ENCODE measurements at regions not wholly inside any gene's neighbourhood (a gene's known extent, or its start where the extent isn't known, plus 50 kb on each side); places are given as distances from the start of the nearest gene placed in this dataset.

- DNase-seq: no peak
- Histone ChIP-seq H3K9me3 (ENCODE audit: control extremely low read depth in 1 of 5, control insufficient read depth in 4 of 5, insufficient read depth in 2 of 5, low read depth in 1 of 5, low read length in 4 of 5) (peaks cover 0 to 7% (median 0%) of the 10 kb centered on the region in 5 experiments), H3K27ac (ENCODE audit: insufficient read depth in 1 of 2, low read depth in 1 of 2, low read length in 2 of 2, poor library complexity in 1 of 2, severe bottlenecking in 2 of 2) (no peak overlapping the region), H3K27me3 (replicated peaks in 2 of 5; ENCODE audit: control insufficient read depth in 4 of 5, insufficient read depth in 5 of 5, low read length in 4 of 5) (peaks cover 0 to 2% (median 0%) of the 10 kb centered on the region in 5 experiments), H3K4me3 (ENCODE audit: control insufficient read depth in 1 of 7, extremely low read depth in 1 of 7, insufficient read depth in 4 of 7, low read depth in 2 of 7, low read length in 6 of 7) (no peak overlapping the region), H3K4me1 (ENCODE audit: control extremely low read depth in 1 of 4, control insufficient read depth in 4 of 4, insufficient read depth in 4 of 4, low read length in 3 of 4) (no peaks in the 10 kb centered on the region), H3K36me3 (ENCODE audit: control insufficient read depth in 4 of 4, insufficient read depth in 4 of 4, low read length in 3 of 4) (no peaks in the 10 kb centered on the region)
- CTCF ChIA-PET: interaction anchor here (1.1 kb wide), 1 partner anchor 328 kb away, joined by 3 read pairs; no protein-coding TSS in a partner anchor
- POLR2A ChIA-PET: interaction anchor here (0.6 kb wide), 1 partner anchor 13 kb away, joined by 3 read pairs; no protein-coding TSS in a partner anchor
- no CpG with 5 or more reads among the region's 1 CpG for WGBS (ENCODE audit: insufficient coverage)
Measured at GRCh38 chr18:37649930-37650329, 84.3 kb upstream of the CELF4 start.

- H3K4me1 ChIP-seq (ENCODE audit: control extremely low read depth in 1 of 4, control insufficient read depth in 4 of 4, insufficient read depth in 4 of 4, low read length in 3 of 4): no peaks in the 10 kb centered on the region
- H3K9me3 ChIP-seq (ENCODE audit: control extremely low read depth in 1 of 5, control insufficient read depth in 4 of 5, insufficient read depth in 2 of 5, low read depth in 1 of 5, low read length in 4 of 5): peaks cover 0 to 11% (median 0%) of the 10 kb centered on the region in 5 experiments
- peaks cover 0 to 2% (median 0%) of the 10 kb centered on the region in 5 experiments for H3K27me3 ChIP-seq (replicated peaks in 2 of 5; ENCODE audit: control insufficient read depth in 4 of 5, insufficient read depth in 5 of 5, low read length in 4 of 5)
- no peaks in the 10 kb centered on the region for H3K36me3 ChIP-seq (ENCODE audit: control insufficient read depth in 4 of 4, insufficient read depth in 4 of 4, low read length in 3 of 4)
- no peak overlapping the region for H3K27ac ChIP-seq (ENCODE audit: insufficient read depth in 1 of 2, low read depth in 1 of 2, low read length in 2 of 2, poor library complexity in 1 of 2, severe bottlenecking in 2 of 2)
- no peak overlapping the region for H3K4me3 ChIP-seq (ENCODE audit: control insufficient read depth in 1 of 7, extremely low read depth in 1 of 7, insufficient read depth in 4 of 7, low read depth in 2 of 7, low read length in 6 of 7)
- POLR2A ChIA-PET: interaction anchor here (0.6 kb wide), 1 partner anchor 13 kb away, joined by 3 read pairs; no protein-coding TSS in a partner anchor
- CTCF ChIA-PET: interaction anchor here (1.1 kb wide), 1 partner anchor 327 kb away, joined by 3 read pairs; no protein-coding TSS in a partner anchor
- no peak for DNase-seq
Measured at GRCh38 chr18:37649416-37649815, 83.8 kb upstream of the CELF4 start.

GRCh38 chr18:37641573-37641972, 76.0 kb upstream of the CELF4 start:
- CTCF ChIA-PET: no interaction called here
- no peak for DNase-seq
- H3K4me3 ChIP-seq (ENCODE audit: control insufficient read depth in 1 of 7, extremely low read depth in 1 of 7, insufficient read depth in 4 of 7, low read depth in 2 of 7, low read length in 6 of 7): no peak overlapping the region
- H3K27me3 ChIP-seq (replicated peaks in 2 of 5; ENCODE audit: control insufficient read depth in 4 of 5, insufficient read depth in 5 of 5, low read length in 4 of 5): no peaks in the 10 kb centered on the region
- no peaks in the 10 kb centered on the region for H3K36me3 ChIP-seq (ENCODE audit: control insufficient read depth in 4 of 4, insufficient read depth in 4 of 4, low read length in 3 of 4)
- 100% methylated on average over 1 of the region's 2 CpGs for WGBS (ENCODE audit: insufficient coverage)
- H3K9me3 ChIP-seq (ENCODE audit: control extremely low read depth in 1 of 5, control insufficient read depth in 4 of 5, insufficient read depth in 2 of 5, low read depth in 1 of 5, low read length in 4 of 5): peaks cover 0 to 13% (median 0%) of the 10 kb centered on the region in 5 experiments
- no peak overlapping the region for H3K27ac ChIP-seq (ENCODE audit: insufficient read depth in 1 of 2, low read depth in 1 of 2, low read length in 2 of 2, poor library complexity in 1 of 2, severe bottlenecking in 2 of 2)
- POLR2A ChIA-PET: no interaction called here
- no peaks in the 10 kb centered on the region for H3K4me1 ChIP-seq (ENCODE audit: control extremely low read depth in 1 of 4, control insufficient read depth in 4 of 4, insufficient read depth in 4 of 4, low read length in 3 of 4)

- Histone ChIP-seq H3K4me3 (ENCODE audit: control insufficient read depth in 1 of 7, extremely low read depth in 1 of 7, insufficient read depth in 4 of 7, low read depth in 2 of 7, low read length in 6 of 7) (no peak overlapping the region), H3K27ac (ENCODE audit: insufficient read depth in 1 of 2, low read depth in 1 of 2, low read length in 2 of 2, poor library complexity in 1 of 2, severe bottlenecking in 2 of 2) (no peak overlapping the region), H3K36me3 (ENCODE audit: control insufficient read depth in 4 of 4, insufficient read depth in 4 of 4, low read length in 3 of 4) (no peaks in the 10 kb centered on the region), H3K9me3 (ENCODE audit: control extremely low read depth in 1 of 5, control insufficient read depth in 4 of 5, insufficient read depth in 2 of 5, low read depth in 1 of 5, low read length in 4 of 5) (peaks cover 0 to 11% (median 0%) of the 10 kb centered on the region in 5 experiments), H3K4me1 (ENCODE audit: control extremely low read depth in 1 of 4, control insufficient read depth in 4 of 4, insufficient read depth in 4 of 4, low read length in 3 of 4) (no peaks in the 10 kb centered on the region), H3K27me3 (replicated peaks in 2 of 5; ENCODE audit: control insufficient read depth in 4 of 5, insufficient read depth in 5 of 5, low read length in 4 of 5) (no peaks in the 10 kb centered on the region)
- DNase-seq: no peak
- ChIA-PET CTCF (no interaction called here), POLR2A (no interaction called here)
Measured at GRCh38 chr18:37640504-37640903, 74.9 kb upstream of the CELF4 start.

DNA sequence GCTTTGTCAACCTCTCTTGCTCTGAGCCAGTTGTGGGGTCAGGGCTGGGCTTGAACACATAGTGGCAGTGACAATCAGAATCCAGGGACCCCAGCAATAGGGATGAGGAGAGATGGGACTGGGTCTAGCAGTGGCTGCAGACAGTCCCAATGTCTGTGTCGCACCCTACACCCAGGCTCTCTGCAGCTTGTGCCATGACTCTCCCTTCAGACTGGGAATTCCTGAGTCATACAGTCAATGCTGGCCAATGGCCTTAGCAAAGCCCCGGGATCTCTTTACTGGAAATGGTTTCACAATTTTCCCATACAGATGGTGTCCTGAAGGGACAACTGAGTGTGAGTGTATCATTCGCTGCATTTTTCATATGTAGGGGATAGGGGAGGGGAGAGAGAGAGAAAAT, 74.2 kb upstream of the CELF4 start:
- no peak overlapping the region for H3K27ac ChIP-seq (ENCODE audit: insufficient read depth in 1 of 2, low read depth in 1 of 2, low read length in 2 of 2, poor library complexity in 1 of 2, severe bottlenecking in 2 of 2)
- H3K4me3 ChIP-seq (ENCODE audit: control insufficient read depth in 1 of 7, extremely low read depth in 1 of 7, insufficient read depth in 4 of 7, low read depth in 2 of 7, low read length in 6 of 7): no peak overlapping the region
- 100% methylated on average over 2 of the region's 3 CpGs for WGBS (ENCODE audit: insufficient coverage)
- peaks cover 0 to 11% (median 0%) of the 10 kb centered on the region in 5 experiments for H3K9me3 ChIP-seq (ENCODE audit: control extremely low read depth in 1 of 5, control insufficient read depth in 4 of 5, insufficient read depth in 2 of 5, low read depth in 1 of 5, low read length in 4 of 5)
- ChIA-PET CTCF (no interaction called here), POLR2A (no interaction called here)
- no peaks in the 10 kb centered on the region for H3K36me3 ChIP-seq (ENCODE audit: control insufficient read depth in 4 of 4, insufficient read depth in 4 of 4, low read length in 3 of 4)
- no peaks in the 10 kb centered on the region for H3K27me3 ChIP-seq (replicated peaks in 2 of 5; ENCODE audit: control insufficient read depth in 4 of 5, insufficient read depth in 5 of 5, low read length in 4 of 5)
- no peaks in the 10 kb centered on the region for H3K4me1 ChIP-seq (ENCODE audit: control extremely low read depth in 1 of 4, control insufficient read depth in 4 of 4, insufficient read depth in 4 of 4, low read length in 3 of 4)
- DNase-seq: no peak

DNA sequence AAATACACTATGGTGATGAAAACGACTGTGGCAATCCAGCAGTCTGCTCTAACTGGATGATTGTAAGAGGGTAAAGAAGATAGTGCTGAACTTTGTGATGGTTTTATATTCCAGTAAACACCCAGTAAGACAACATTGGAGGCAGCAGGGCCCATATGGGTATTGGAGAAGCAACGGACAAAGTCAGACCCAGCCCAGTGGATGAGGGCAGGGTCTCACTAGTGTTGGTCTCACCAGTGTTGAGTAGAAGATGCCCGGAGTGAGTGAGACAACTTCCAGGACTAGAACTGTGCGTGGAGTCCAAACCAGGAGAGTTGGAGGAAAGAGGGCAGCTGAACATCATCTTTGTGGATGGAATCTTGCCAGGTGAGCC, 71.9 kb upstream of the CELF4 start:
- H3K27ac ChIP-seq (ENCODE audit: insufficient read depth in 1 of 2, low read depth in 1 of 2, low read length in 2 of 2, poor library complexity in 1 of 2, severe bottlenecking in 2 of 2): no peak overlapping the region
- no peaks in the 10 kb centered on the region for H3K36me3 ChIP-seq (ENCODE audit: control insufficient read depth in 4 of 4, insufficient read depth in 4 of 4, low read length in 3 of 4)
- H3K27me3 ChIP-seq (replicated peaks in 2 of 5; ENCODE audit: control insufficient read depth in 4 of 5, insufficient read depth in 5 of 5, low read length in 4 of 5): no peaks in the 10 kb centered on the region
- no peaks in the 10 kb centered on the region for H3K4me1 ChIP-seq (ENCODE audit: control extremely low read depth in 1 of 4, control insufficient read depth in 4 of 4, insufficient read depth in 4 of 4, low read length in 3 of 4)
- peaks cover 0 to 2% (median 0%) of the 10 kb centered on the region in 5 experiments for H3K9me3 ChIP-seq (ENCODE audit: control extremely low read depth in 1 of 5, control insufficient read depth in 4 of 5, insufficient read depth in 2 of 5, low read depth in 1 of 5, low read length in 4 of 5)
- no peak for DNase-seq
- no peak overlapping the region for H3K4me3 ChIP-seq (ENCODE audit: control insufficient read depth in 1 of 7, extremely low read depth in 1 of 7, insufficient read depth in 4 of 7, low read depth in 2 of 7, low read length in 6 of 7)
- 97% methylated on average over 3 of the region's 4 CpGs for WGBS (ENCODE audit: insufficient coverage)
- CTCF ChIA-PET: no interaction called here
- POLR2A ChIA-PET: no interaction called here

- DNase-seq: no peak
- 94% methylated on average over 6 of the region's 8 CpGs for WGBS (ENCODE audit: insufficient coverage)
- H3K27ac ChIP-seq (ENCODE audit: insufficient read depth in 1 of 2, low read depth in 1 of 2, low read length in 2 of 2, poor library complexity in 1 of 2, severe bottlenecking in 2 of 2): no peak overlapping the region
- ChIA-PET POLR2A (no interaction called here), CTCF (no interaction called here)
- H3K4me3 ChIP-seq (ENCODE audit: control insufficient read depth in 1 of 7, extremely low read depth in 1 of 7, insufficient read depth in 4 of 7, low read depth in 2 of 7, low read length in 6 of 7): no peak overlapping the region
- peaks cover 0 to 2% (median 0%) of the 10 kb centered on the region in 5 experiments for H3K9me3 ChIP-seq (ENCODE audit: control extremely low read depth in 1 of 5, control insufficient read depth in 4 of 5, insufficient read depth in 2 of 5, low read depth in 1 of 5, low read length in 4 of 5)
- H3K4me1 ChIP-seq (ENCODE audit: control extremely low read depth in 1 of 4, control insufficient read depth in 4 of 4, insufficient read depth in 4 of 4, low read length in 3 of 4): no peaks in the 10 kb centered on the region
- H3K36me3 ChIP-seq (ENCODE audit: control insufficient read depth in 4 of 4, insufficient read depth in 4 of 4, low read length in 3 of 4): no peaks in the 10 kb centered on the region
- H3K27me3 ChIP-seq (replicated peaks in 2 of 5; ENCODE audit: control insufficient read depth in 4 of 5, insufficient read depth in 5 of 5, low read length in 4 of 5): no peaks in the 10 kb centered on the region
Measured at GRCh38 chr18:37636831-37637477, 71.4 kb upstream of the CELF4 start.
